ENCODE measurements at regions not wholly inside any gene's neighbourhood (a gene's known extent, or its start where the extent isn't known, plus 50 kb on each side); places are given as distances from the start of the nearest gene placed in this dataset.

- TF ChIP-seq REST (IDR thresholded peaks at IDR 0.05; ENCODE audit: insufficient read depth in 1 of 2, low read depth in 2 of 2, low read length in 1 of 2) (no peak), TCF7L2 (IDR thresholded peaks at IDR 0.05; ENCODE audit: low read depth, low read length) (no peak), POLR2AphosphoS5 (IDR thresholded peaks at IDR 0.05; ENCODE audit: low read depth, low read length) (no peak), SIN3A (IDR thresholded peaks at IDR 0.05; ENCODE audit: borderline replicate concordance, insufficient read depth, low read depth, low read length) (no peak), CTCF (IDR thresholded peaks at IDR 0.05) (no peak)
- Histone ChIP-seq H3K9me3 (ENCODE audit: control insufficient read depth, insufficient read depth, low read depth, low read length) (no peaks in the 10 kb centered on the region), H3K27me3 (ENCODE audit: control insufficient read depth, insufficient read depth, low read length) (no peaks in the 10 kb centered on the region; the same call in 1 of the 2 replicates), H3K4me1 (ENCODE audit: control insufficient read depth, insufficient read depth, low read length) (no peaks in the 10 kb centered on the region), H3K36me3 (ENCODE audit: control insufficient read depth, insufficient read depth, low read length) (no peaks in the 10 kb centered on the region), H3K4me3 (ENCODE audit: low read depth in 2 of 2, low read length in 2 of 2) (no peak overlapping the region), H3K27ac (ENCODE audit: low read length) (no peak overlapping the region)
- in situ Hi-C loops (cut with HindIII; ENCODE audit: low pct_unique_long_range_greater_than_20kb, low sequenced_read_pairs), result no loop called here
- ChIA-PET POLR2A (no interaction called here), CTCF (no interaction called here)
- intact Hi-C loops (cut with micrococcal nuclease; ENCODE audit: unreplicated experiment), result no loop called here
- ATAC-seq (no peak), DNase-seq (ENCODE audit: low read depth, low spot score) (no peak)
- no TSS peak for BruUV-seq (replicated peaks)
Observed at GRCh38 chr14:36083317-36083716, 93.2 kb downstream of the PTCSC3 start.

DNA sequence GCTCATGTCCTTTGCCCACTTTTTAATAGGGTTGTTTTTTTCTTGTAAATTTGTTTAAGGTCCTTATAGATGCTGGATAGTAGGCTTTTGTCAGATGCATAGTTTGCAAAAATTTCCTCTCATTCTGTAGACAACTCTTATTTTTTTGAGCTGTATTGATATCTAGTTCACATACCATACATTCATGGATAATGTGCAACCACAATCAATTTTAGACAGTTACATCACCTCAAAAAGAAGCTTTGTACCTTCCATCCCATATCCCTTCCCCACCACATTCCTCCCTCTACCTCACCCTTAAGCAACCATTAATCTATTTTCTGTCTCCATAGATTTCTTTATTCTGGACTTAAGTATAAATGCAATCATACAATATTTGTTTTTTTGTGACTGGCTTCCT lies 98.4 kb downstream of the PTCSC3 start:
- BruUV-seq (replicated peaks), result no TSS peak
- Histone ChIP-seq H3K9me3 (ENCODE audit: control insufficient read depth, insufficient read depth, low read depth, low read length) (no peaks in the 10 kb centered on the region), H3K36me3 (ENCODE audit: control insufficient read depth, insufficient read depth, low read length) (no peaks in the 10 kb centered on the region), H3K4me3 (ENCODE audit: low read depth in 2 of 2, low read length in 2 of 2) (no peak overlapping the region), H3K27ac (ENCODE audit: low read length) (no peak overlapping the region), H3K4me1 (ENCODE audit: control insufficient read depth, insufficient read depth, low read length) (no peaks in the 10 kb centered on the region), H3K27me3 (ENCODE audit: control insufficient read depth, insufficient read depth, low read length) (no peaks in the 10 kb centered on the region; the same call in 1 of the 2 replicates)
- CTCF ChIA-PET, result no interaction called here
- ATAC-seq, result no peak
- in situ Hi-C loops (cut with HindIII; ENCODE audit: low pct_unique_long_range_greater_than_20kb, low sequenced_read_pairs) (no loop called here), intact Hi-C loops (cut with micrococcal nuclease; ENCODE audit: unreplicated experiment) (loop anchor here (10.0 kb wide), 3 partner anchors 127 to 527 kb away; no protein-coding TSS in a partner anchor)
- no peak for DNase-seq (ENCODE audit: low read depth, low spot score)
- POLR2A ChIA-PET, result no interaction called here
- no peak for TF ChIP-seq REST (IDR thresholded peaks at IDR 0.05; ENCODE audit: insufficient read depth in 1 of 2, low read depth in 2 of 2, low read length in 1 of 2)
- no peak for TF ChIP-seq POLR2AphosphoS5 (IDR thresholded peaks at IDR 0.05; ENCODE audit: low read depth, low read length)
- TF ChIP-seq TCF7L2 (IDR thresholded peaks at IDR 0.05; ENCODE audit: low read depth, low read length), result no peak
- no peak for TF ChIP-seq SIN3A (IDR thresholded peaks at IDR 0.05; ENCODE audit: borderline replicate concordance, insufficient read depth, low read depth, low read length)
- TF ChIP-seq CTCF (IDR thresholded peaks at IDR 0.05), result no peak

All from Panc1 (cell line).